CD4-positive, alpha-beta T cell (primary cell): ENCODE measurements at regions not wholly inside any gene's neighbourhood (a gene's known extent, or its start where the extent isn't known, plus 50 kb on each side); places are given as distances from the start of the nearest gene placed in this dataset.

ENCODE experiments used
- ATAC-seq: fragments of 200-7000 bp; cut with Tn5 transposase; one replicate; pipeline ENCODE4 v1.10.0; 2022; ENCODE audit warnings: mild to moderate bottlenecking; ENCODE audit not compliant: poor library complexity
- CTCF ChIA-PET: fragments of 350-600 bp; sonication (Branson Sonifier 250); formaldehyde crosslinking; loops from one replicate; lab custom pipeline; 2021; ENCODE audit warnings: antibody characterized with exemption, inconsistent platforms; lab: Charles Lee
- POLR2A ChIA-PET: fragments of 350-600 bp; sonication (Branson Sonifier 250); formaldehyde crosslinking; loops from one replicate; lab custom pipeline; 2021; ENCODE audit warnings: antibody characterized with exemption, inconsistent platforms; lab: Charles Lee
- DNase-seq, 14 experiments: peaks; one replicate each; pipeline ENCODE4 v3.0.0-alpha.2; 2013 to 2020; ENCODE audit warnings: mixed read lengths in 2 of 14
- H3K27ac ChIP-seq, 2 donors: one replicate each; pipeline versions ENCODE4 v1.5.1 to v1.7.0; 2013; ENCODE audit warnings: low read length in 2 of 2, low read depth in 1 of 2, mild to moderate bottlenecking in 1 of 2
- H3K27me3 ChIP-seq, 2 experiments: 1 replicate in 1 of 2; 2 replicates in 1 of 2; pipeline versions ENCODE4 v1.6.1 to v1.7.0; 2013; ENCODE audit warnings: low read length in 2 of 2, control low read depth in 1 of 2, mild to moderate bottlenecking in 1 of 2, moderate library complexity in 1 of 2; ENCODE audit not compliant: insufficient read depth in 2 of 2, control insufficient read depth in 1 of 2
- H3K36me3 ChIP-seq: one replicate; pipeline ENCODE4 v1.6.1; 2013; ENCODE audit warnings: low read length, control low read depth; ENCODE audit not compliant: insufficient read depth
- H3K4me1 ChIP-seq: one replicate; pipeline ENCODE4 v1.6.1; 2013; ENCODE audit warnings: low read length, control low read depth; ENCODE audit not compliant: insufficient read depth
- H3K4me3 ChIP-seq: one replicate; pipeline ENCODE4 v1.5.1; 2013; ENCODE audit warnings: mild to moderate bottlenecking, low read length, moderate library complexity
- H3K9me3 ChIP-seq, 2 experiments: 1 replicate in 1 of 2; 2 replicates in 1 of 2; pipeline versions ENCODE4 v1.6.1 to v1.7.0; 2013; ENCODE audit warnings: low read length in 2 of 2, mild to moderate bottlenecking in 2 of 2, control low read depth in 1 of 2, moderate library complexity in 1 of 2; ENCODE audit not compliant: control insufficient read depth in 1 of 2, insufficient read depth in 1 of 2
- H3K27ac Mint-ChIP-seq: one replicate; pipeline ENCODE4 v1.8.0; 2020; ENCODE audit warnings: mixed read lengths
- H3K27me3 Mint-ChIP-seq: one replicate; pipeline ENCODE4 v1.8.0; 2021; ENCODE audit warnings: mixed read lengths
- H3K36me3 Mint-ChIP-seq: one replicate; pipeline ENCODE4 v1.8.0; 2021; ENCODE audit warnings: low read depth, mixed read lengths
- H3K4me1 Mint-ChIP-seq: one replicate; pipeline ENCODE4 v1.8.0; 2021; ENCODE audit warnings: low read depth, mixed read lengths
- H3K4me3 Mint-ChIP-seq: one replicate; pipeline ENCODE4 v1.8.0; 2020; ENCODE audit warnings: mild to moderate bottlenecking, mixed read lengths
- H3K9me3 Mint-ChIP-seq: one replicate; pipeline ENCODE4 v1.8.0; 2020; ENCODE audit warnings: mixed read lengths
- CTCF ChIP-seq: fragments of 200-600 bp; IDR thresholded peaks from one replicate; pipeline ENCODE4 v1.8.0; 2022; ENCODE audit warnings: antibody characterized with exemption, mild to moderate bottlenecking
- intact Hi-C, 2 experiments: fragments of 100-400 bp; cut with DNase I in 1 of 2; cut with micrococcal nuclease in 1 of 2; formaldehyde crosslinking; loops; one replicate each; pipeline versions ENCODE4 v1.15.1 to v1.9.0; 2023 to 2025; cut with DNase I, micrococcal nuclease

DNA sequence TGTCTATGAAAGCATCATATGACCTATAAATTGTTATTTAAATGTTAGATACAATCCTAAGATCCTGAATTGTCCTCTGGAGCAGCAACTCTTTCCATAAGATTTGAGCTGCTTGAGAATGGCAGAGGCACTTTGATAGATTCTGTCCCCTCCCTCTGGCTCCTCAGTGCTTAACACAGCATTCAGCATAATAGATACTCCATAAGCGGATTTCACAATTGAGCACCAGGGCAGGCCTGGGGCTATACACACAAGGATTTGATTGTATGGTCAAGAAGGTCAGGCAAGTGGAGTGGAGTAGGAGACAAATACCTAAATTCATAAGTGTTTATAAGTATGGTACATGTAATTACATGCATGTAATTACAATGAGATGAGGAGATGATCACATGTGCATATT lies 96.3 kb downstream of the FOXD1 start:
- Histone ChIP-seq H3K27ac (no peak overlapping the region), H3K9me3 (peaks cover 0 to 5% of the 10 kb centered on the region in 2 experiments), H3K27me3 (peaks cover 18 to 21% of the 10 kb centered on the region in 2 experiments), H3K4me1 (no peaks in the 10 kb centered on the region), H3K36me3 (no peaks in the 10 kb centered on the region), H3K4me3 (no peak overlapping the region)
- no peak for ATAC-seq
- ChIA-PET POLR2A (no interaction called here), CTCF (no interaction called here)
- no peaks in the 10 kb centered on the region for H3K4me1 Mint-ChIP-seq
- H3K36me3 Mint-ChIP-seq, result no peaks in the 10 kb centered on the region
- no peak for TF ChIP-seq CTCF
- DNase-seq, result no peak
- H3K9me3 Mint-ChIP-seq, result peaks cover 27% of the 10 kb centered on the region
- intact Hi-C loops, result no loop called here
- no peak overlapping the region for H3K27ac Mint-ChIP-seq
- peaks cover 86% of the 10 kb centered on the region for H3K27me3 Mint-ChIP-seq
- H3K4me3 Mint-ChIP-seq, result no peak overlapping the region

DNA sequence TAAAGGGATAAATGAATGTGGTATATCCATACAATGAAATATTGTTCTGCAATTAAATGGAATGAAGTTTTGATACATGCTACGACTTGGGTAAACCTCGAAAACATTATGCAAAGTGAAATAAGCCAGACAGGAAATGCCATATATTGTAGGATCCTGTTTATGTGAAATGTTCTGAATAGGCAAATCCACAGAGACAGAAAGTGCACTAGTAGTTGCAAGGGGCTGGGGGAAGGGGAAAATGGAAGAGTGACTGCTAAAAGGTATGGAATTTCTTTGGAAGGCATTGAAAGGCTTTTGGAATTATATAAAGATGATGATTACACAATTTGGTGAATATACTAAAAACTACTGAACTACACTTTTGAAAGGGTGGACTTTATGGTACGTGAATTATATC lies 97.0 kb downstream of the FOXD1 start:
- TF ChIP-seq CTCF, result no peak
- no peak for ATAC-seq
- no peak overlapping the region for H3K27ac Mint-ChIP-seq
- intact Hi-C loops, result no loop called here
- no peaks in the 10 kb centered on the region for H3K4me1 ChIP-seq
- ChIA-PET CTCF (no interaction called here), POLR2A (no interaction called here)
- H3K9me3 Mint-ChIP-seq, result peaks cover 33% of the 10 kb centered on the region
- H3K27me3 ChIP-seq, result peaks cover 18 to 21% of the 10 kb centered on the region in 2 experiments
- no peak overlapping the region for H3K27ac ChIP-seq
- H3K27me3 Mint-ChIP-seq, result peaks cover 86% of the 10 kb centered on the region
- no peak overlapping the region for H3K4me3 Mint-ChIP-seq
- H3K4me1 Mint-ChIP-seq, result no peaks in the 10 kb centered on the region
- no peaks in the 10 kb centered on the region for H3K36me3 Mint-ChIP-seq
- no peaks in the 10 kb centered on the region for H3K36me3 ChIP-seq
- H3K4me3 ChIP-seq, result no peak overlapping the region
- no peak for DNase-seq
- H3K9me3 ChIP-seq, result peaks cover 1 to 12% of the 10 kb centered on the region in 2 experiments

- H3K36me3 Mint-ChIP-seq, result no peaks in the 10 kb centered on the region
- ATAC-seq, result no peak
- H3K9me3 ChIP-seq, result peaks cover 4 to 12% of the 10 kb centered on the region in 2 experiments
- H3K4me3 ChIP-seq, result no peak overlapping the region
- no peak overlapping the region for H3K4me3 Mint-ChIP-seq
- H3K27ac ChIP-seq, result no peak overlapping the region
- no peaks in the 10 kb centered on the region for H3K4me1 ChIP-seq
- H3K9me3 Mint-ChIP-seq, result peaks cover 33% of the 10 kb centered on the region
- H3K36me3 ChIP-seq, result no peaks in the 10 kb centered on the region
- intact Hi-C loops, result no loop called here
- CTCF ChIA-PET, result no interaction called here
- TF ChIP-seq CTCF, result no peak
- no peak for DNase-seq
- H3K27me3 ChIP-seq, result peaks cover 0 to 18% of the 10 kb centered on the region in 2 experiments
- no peak overlapping the region for H3K27ac Mint-ChIP-seq
- POLR2A ChIA-PET, result no interaction called here
- peaks cover 78% of the 10 kb centered on the region for H3K27me3 Mint-ChIP-seq
- no peaks in the 10 kb centered on the region for H3K4me1 Mint-ChIP-seq
Measured at GRCh38 chr5:73346878-73347408, 101.6 kb downstream of the FOXD1 start.
